ENCODE measurements at regions not wholly inside any gene's neighbourhood (a gene's known extent, or its start where the extent isn't known, plus 50 kb on each side); places are given as distances from the start of the nearest gene placed in this dataset.
"Not testable (repeated sequence)": the region's sequence is repeated elsewhere in the genome, so short reads cannot be mapped to it uniquely, and the experiment has no call there.

GRCh38 chrX:99939206-99939882 is 470.7 kb downstream of the PCDH19 start:
- FAIRE-seq; H3K9me1 ChIP-seq (ENCODE audit: control insufficient read depth, extremely low read depth, insufficient read depth, low read length); H3K4me2 ChIP-seq (ENCODE audit: control insufficient read depth, extremely low read depth, insufficient read depth, low read depth, low read length); H3K79me2 ChIP-seq (ENCODE audit: control insufficient read depth, insufficient read depth, low read length); H3K4me1 ChIP-seq (ENCODE audit: control insufficient read depth, extremely low read depth, insufficient read depth, low read length); H3K27me3 ChIP-seq (ENCODE audit: control insufficient read depth, extremely low read depth, insufficient read depth, low read length); dilution Hi-C loops (cut with MboI; ENCODE audit: extremely low pct_ligation_motif_present, low sequenced_read_pairs); H3K27ac ChIP-seq (ENCODE audit: control insufficient read depth, insufficient read depth, low read length); H3K4me3 ChIP-seq (ENCODE audit: control insufficient read depth in 2 of 3, extremely low read depth in 1 of 3, insufficient read depth in 2 of 3, low read depth in 1 of 3, low read length in 3 of 3); DNase-seq (ENCODE audit: low read depth, low spot score); H3K9me3 ChIP-seq (ENCODE audit: control insufficient read depth, low read depth, low read length); H2AFZ ChIP-seq (ENCODE audit: control insufficient read depth, low read length); H3K36me3 ChIP-seq (ENCODE audit: control insufficient read depth in 2 of 2, extremely low read depth in 1 of 2, insufficient read depth in 2 of 2, low read length in 2 of 2); H4K20me1 ChIP-seq (ENCODE audit: control insufficient read depth, extremely low read depth, insufficient read depth, low read length); H3K9ac ChIP-seq (ENCODE audit: control insufficient read depth, extremely low read depth, insufficient read depth, low read length): not testable (repeated sequence)

- dilution Hi-C loops (cut with MboI; ENCODE audit: extremely low pct_ligation_motif_present, low sequenced_read_pairs): no loop called here
- Histone ChIP-seq H3K4me2 (ENCODE audit: control insufficient read depth, extremely low read depth, insufficient read depth, low read depth, low read length) (no peak overlapping the region), H3K9ac (ENCODE audit: control insufficient read depth, extremely low read depth, insufficient read depth, low read length) (no peak overlapping the region), H3K9me1 (ENCODE audit: control insufficient read depth, extremely low read depth, insufficient read depth, low read length) (no peaks in the 10 kb centered on the region), H3K4me3 (ENCODE audit: control insufficient read depth in 2 of 3, extremely low read depth in 1 of 3, insufficient read depth in 2 of 3, low read depth in 1 of 3, low read length in 3 of 3) (no peak overlapping the region), H3K27ac (ENCODE audit: control insufficient read depth, insufficient read depth, low read length) (no peak overlapping the region), H3K27me3 (ENCODE audit: control insufficient read depth, extremely low read depth, insufficient read depth, low read length) (no peaks in the 10 kb centered on the region), H3K79me2 (ENCODE audit: control insufficient read depth, insufficient read depth, low read length) (no peaks in the 10 kb centered on the region), H4K20me1 (ENCODE audit: control insufficient read depth, extremely low read depth, insufficient read depth, low read length) (no peaks in the 10 kb centered on the region), H3K9me3 (ENCODE audit: control insufficient read depth, low read depth, low read length) (no peaks in the 10 kb centered on the region), H3K4me1 (ENCODE audit: control insufficient read depth, extremely low read depth, insufficient read depth, low read length) (no peaks in the 10 kb centered on the region), H2AFZ (ENCODE audit: control insufficient read depth, low read length) (no peak overlapping the region), H3K36me3 (ENCODE audit: control insufficient read depth in 2 of 2, extremely low read depth in 1 of 2, insufficient read depth in 2 of 2, low read length in 2 of 2) (no peaks in the 10 kb centered on the region)
- DNase-seq (ENCODE audit: low read depth, low spot score) (no peak), FAIRE-seq (no peak)
- no peak for TF ChIP-seq EZH2 (IDR thresholded peaks at IDR 0.05; ENCODE audit: low read length)
- TF ChIP-seq CTCF (optimal IDR thresholded peaks at IDR 0.05 in 1 of 3, IDR thresholded peaks at IDR 0.05 in 1 of 3, conservative IDR thresholded peaks at IDR 0.05 in 1 of 3; ENCODE audit: extremely low read depth in 1 of 3, insufficient read depth in 2 of 3, low read length in 3 of 3): no peak
Observed at GRCh38 chrX:99938464-99938863, 471.6 kb downstream of the PCDH19 start.

GRCh38 chrX:99933865-99934264 is 476.2 kb downstream of the PCDH19 start:
- FAIRE-seq: no peak
- TF ChIP-seq EZH2 (IDR thresholded peaks at IDR 0.05; ENCODE audit: low read length): no peak
- TF ChIP-seq CTCF (optimal IDR thresholded peaks at IDR 0.05 in 1 of 3, IDR thresholded peaks at IDR 0.05 in 1 of 3, conservative IDR thresholded peaks at IDR 0.05 in 1 of 3; ENCODE audit: extremely low read depth in 1 of 3, insufficient read depth in 2 of 3, low read length in 3 of 3): no peak
- dilution Hi-C loops (cut with MboI; ENCODE audit: extremely low pct_ligation_motif_present, low sequenced_read_pairs): no loop called here

More at GRCh38 chrX:99933865-99934264, 476.2 kb downstream of the PCDH19 start:
- Histone ChIP-seq H3K27me3 (ENCODE audit: control insufficient read depth, extremely low read depth, insufficient read depth, low read length) (no peaks in the 10 kb centered on the region), H3K36me3 (ENCODE audit: control insufficient read depth in 2 of 2, extremely low read depth in 1 of 2, insufficient read depth in 2 of 2, low read length in 2 of 2) (no peaks in the 10 kb centered on the region), H3K4me3 (ENCODE audit: control insufficient read depth in 2 of 3, extremely low read depth in 1 of 3, insufficient read depth in 2 of 3, low read depth in 1 of 3, low read length in 3 of 3) (no peak overlapping the region), H3K79me2 (ENCODE audit: control insufficient read depth, insufficient read depth, low read length) (no peaks in the 10 kb centered on the region), H2AFZ (ENCODE audit: control insufficient read depth, low read length) (no peak overlapping the region), H3K4me2 (ENCODE audit: control insufficient read depth, extremely low read depth, insufficient read depth, low read depth, low read length) (no peak overlapping the region), H3K9ac (ENCODE audit: control insufficient read depth, extremely low read depth, insufficient read depth, low read length) (no peak overlapping the region), H4K20me1 (ENCODE audit: control insufficient read depth, extremely low read depth, insufficient read depth, low read length) (no peaks in the 10 kb centered on the region), H3K4me1 (ENCODE audit: control insufficient read depth, extremely low read depth, insufficient read depth, low read length) (no peaks in the 10 kb centered on the region), H3K9me3 (ENCODE audit: control insufficient read depth, low read depth, low read length) (no peaks in the 10 kb centered on the region), H3K27ac (ENCODE audit: control insufficient read depth, insufficient read depth, low read length) (no peak overlapping the region), H3K9me1 (ENCODE audit: control insufficient read depth, extremely low read depth, insufficient read depth, low read length) (no peaks in the 10 kb centered on the region)
- DNase-seq (ENCODE audit: low read depth, low spot score): no peak

Measured in keratinocyte (primary cell).